ENCODE measurements at regions not wholly inside any gene's neighbourhood (a gene's known extent, or its start where the extent isn't known, plus 50 kb on each side); places are given as distances from the start of the nearest gene placed in this dataset.

GRCh38 chr5:20340126-20340525 lies 352.1 kb upstream of the CDH18 start:
- Histone ChIP-seq H3K36me3 (no peaks in the 10 kb centered on the region), H3K4me3 (no peak overlapping the region), H3K27me3 (no peaks in the 10 kb centered on the region), H3K9me3 (no peaks in the 10 kb centered on the region), H3K27ac (no peak overlapping the region), H3K4me1 (no peaks in the 10 kb centered on the region)
- no peak for DNase-seq
- TF ChIP-seq POLR2A (IDR thresholded peaks at IDR 0.05) (no peak), EP300 (IDR thresholded peaks at IDR 0.05) (no peak), POLR2AphosphoS5 (IDR thresholded peaks at IDR 0.05) (no peak), CTCF (IDR thresholded peaks at IDR 0.05) (no peak)
- no peak for ATAC-seq (ENCODE audit: low FRiP score in 2 of 2)
- 59 to 67% methylated on average over 3 of the region's 3 CpGs for WGBS, 2 donors

GRCh38 chr5:20335978-20336377 lies 348.0 kb upstream of the CDH18 start:
- Histone ChIP-seq H3K9me3 (no peaks in the 10 kb centered on the region), H3K27ac (no peak overlapping the region), H3K27me3 (no peaks in the 10 kb centered on the region), H3K4me3 (no peak overlapping the region), H3K36me3 (no peaks in the 10 kb centered on the region), H3K4me1 (no peaks in the 10 kb centered on the region)
- ATAC-seq (ENCODE audit: low FRiP score in 2 of 2) (no peak), DNase-seq (no peak)
- WGBS, 2 donors, result 72 to 82% methylated on average over 2 of the region's 2 CpGs
- no peak for TF ChIP-seq POLR2A (IDR thresholded peaks at IDR 0.05)

- TF ChIP-seq POLR2A (IDR thresholded peaks at IDR 0.05), result no peak
- TF ChIP-seq CTCF (IDR thresholded peaks at IDR 0.05), result no peak
- TF ChIP-seq EP300 (IDR thresholded peaks at IDR 0.05), result no peak
- TF ChIP-seq POLR2AphosphoS5 (IDR thresholded peaks at IDR 0.05), result no peak
Observed at GRCh38 chr5:20331826-20332225, 343.8 kb upstream of the CDH18 start.

GRCh38 chr5:20323323-20323722 lies 335.3 kb upstream of the CDH18 start:
- ATAC-seq (ENCODE audit: low FRiP score in 2 of 2), result no peak
- H3K4me3 ChIP-seq, result no peak overlapping the region
- H3K36me3 ChIP-seq, result no peaks in the 10 kb centered on the region
- no peak for TF ChIP-seq EP300 (IDR thresholded peaks at IDR 0.05)
- no peak for TF ChIP-seq POLR2AphosphoS5 (IDR thresholded peaks at IDR 0.05)
- no peak for TF ChIP-seq POLR2A (IDR thresholded peaks at IDR 0.05)
- TF ChIP-seq CTCF (IDR thresholded peaks at IDR 0.05), result no peak
- no peaks in the 10 kb centered on the region for H3K4me1 ChIP-seq
- no peaks in the 10 kb centered on the region for H3K27me3 ChIP-seq
- no peaks in the 10 kb centered on the region for H3K9me3 ChIP-seq
- DNase-seq, result no peak
- H3K27ac ChIP-seq, result no peak overlapping the region

More at GRCh38 chr5:20331826-20332225, 343.8 kb upstream of the CDH18 start:
- no peaks in the 10 kb centered on the region for H3K9me3 ChIP-seq
- no peak overlapping the region for H3K27ac ChIP-seq
- no peak for DNase-seq
- no peaks in the 10 kb centered on the region for H3K27me3 ChIP-seq
- no peak overlapping the region for H3K4me3 ChIP-seq
- no peaks in the 10 kb centered on the region for H3K36me3 ChIP-seq
- ATAC-seq (ENCODE audit: low FRiP score in 2 of 2), result no peak
- WGBS, 2 donors, result 79 to 83% methylated on average over 1 of the region's 1 CpG
- H3K4me1 ChIP-seq, result no peaks in the 10 kb centered on the region

GRCh38 chr5:20307391-20307790 lies 319.4 kb upstream of the CDH18 start:
- ATAC-seq (ENCODE audit: low FRiP score in 2 of 2) (no peak), DNase-seq (no peak)
- Histone ChIP-seq H3K27me3 (no peaks in the 10 kb centered on the region), H3K4me1 (no peaks in the 10 kb centered on the region), H3K27ac (no peak overlapping the region), H3K9me3 (no peaks in the 10 kb centered on the region), H3K4me3 (no peak overlapping the region), H3K36me3 (no peaks in the 10 kb centered on the region)
- no peak for TF ChIP-seq EP300 (IDR thresholded peaks at IDR 0.05)
- no peak for TF ChIP-seq CTCF (IDR thresholded peaks at IDR 0.05)
- no peak for TF ChIP-seq POLR2AphosphoS5 (IDR thresholded peaks at IDR 0.05)
